Superior temporal gyrus (tissue), 1 donor: ENCODE measurements at regions not wholly inside any gene's neighbourhood (a gene's known extent, or its start where the extent isn't known, plus 50 kb on each side); places are given as distances from the start of the nearest gene placed in this dataset.
"Not testable (repeated sequence)": the region's sequence is repeated elsewhere in the genome, so short reads cannot be mapped to it uniquely, and the experiment has no call there.

Experiments
- DNase-seq: peaks from one replicate; pipeline ENCODE4 v3.0.0-alpha.2; 2016; ENCODE audit errors: extremely low spot score

DNA sequence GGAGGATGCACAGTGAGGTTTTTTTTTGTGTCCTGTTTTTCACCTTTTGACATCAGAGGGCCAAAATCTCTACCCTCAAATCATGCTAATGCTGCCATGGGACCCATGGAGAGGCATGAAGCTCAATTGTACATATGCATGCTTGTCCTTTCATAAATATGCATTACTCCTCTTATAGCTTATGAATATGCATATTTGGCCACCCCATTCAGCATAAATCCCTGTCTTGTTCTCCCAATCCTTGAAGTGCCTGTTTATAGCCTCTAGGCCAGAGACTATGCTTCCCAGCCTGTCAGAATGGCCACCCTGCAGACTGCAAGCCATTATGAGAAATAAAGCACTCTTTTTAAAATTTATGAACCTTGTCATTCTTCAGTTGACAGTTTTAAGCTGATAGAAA lies 696.4 kb upstream of the ZNF804A start:
- no peak for DNase-seq

DNA sequence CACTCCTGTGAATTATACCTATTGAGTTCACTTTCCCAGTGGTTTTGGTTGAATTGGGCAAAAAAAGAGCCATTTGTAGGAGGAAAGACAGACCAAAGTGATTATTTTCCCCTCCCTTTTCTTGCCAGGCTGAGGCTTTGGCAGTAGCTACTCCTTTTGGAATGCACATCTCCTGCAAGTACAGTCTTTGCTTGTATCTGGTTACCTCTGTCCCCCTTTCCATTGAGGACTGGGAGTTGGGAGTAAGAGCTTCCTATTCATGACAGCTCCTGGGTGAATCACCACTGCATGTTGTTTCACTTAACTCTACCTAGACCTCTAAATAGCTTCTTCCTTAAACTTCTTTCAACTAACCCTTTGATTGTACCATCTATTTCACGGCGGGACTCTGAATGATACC lies 695.3 kb upstream of the ZNF804A start:
- DNase-seq = no peak

DNA sequence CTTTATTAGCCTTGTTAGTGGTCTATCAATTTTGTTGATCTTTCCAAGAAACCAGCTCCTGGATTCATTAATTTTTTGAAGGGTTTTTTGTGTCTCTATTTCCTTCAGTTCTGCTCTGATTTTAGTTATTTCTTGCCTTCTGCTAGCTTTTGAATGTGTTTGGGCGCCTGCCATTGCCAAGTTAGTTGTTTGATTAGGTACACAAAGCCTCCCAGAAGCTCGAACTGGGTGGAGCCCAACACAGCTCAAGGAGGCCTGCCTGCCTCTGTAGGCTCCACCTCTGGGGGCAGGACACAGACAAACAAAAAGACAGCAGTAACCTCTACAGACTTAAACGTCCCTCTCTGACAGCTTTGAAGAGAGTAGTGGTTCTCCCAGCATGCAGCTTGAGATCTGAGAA lies 682.3 kb upstream of the ZNF804A start:
- not testable (repeated sequence) for DNase-seq

DNA sequence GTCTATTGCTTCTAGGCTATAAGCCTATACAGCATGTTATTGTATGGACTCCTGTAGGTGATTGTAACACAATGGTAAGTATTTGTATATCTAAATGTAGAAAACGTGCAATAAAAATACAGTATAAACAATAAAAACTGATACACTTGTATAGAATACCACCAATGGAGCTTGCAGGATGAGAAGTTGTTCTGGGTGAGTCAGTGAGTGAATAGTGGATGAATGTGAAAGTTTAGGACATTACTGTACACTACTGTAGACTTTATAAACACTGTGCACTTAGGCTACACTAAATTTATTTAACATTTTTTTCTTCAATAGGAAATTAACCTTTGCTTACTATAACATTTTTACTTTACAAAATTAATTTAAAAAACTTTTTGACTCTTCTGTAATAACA lies 679.2 kb upstream of the ZNF804A start:
- DNase-seq = no peak

DNA sequence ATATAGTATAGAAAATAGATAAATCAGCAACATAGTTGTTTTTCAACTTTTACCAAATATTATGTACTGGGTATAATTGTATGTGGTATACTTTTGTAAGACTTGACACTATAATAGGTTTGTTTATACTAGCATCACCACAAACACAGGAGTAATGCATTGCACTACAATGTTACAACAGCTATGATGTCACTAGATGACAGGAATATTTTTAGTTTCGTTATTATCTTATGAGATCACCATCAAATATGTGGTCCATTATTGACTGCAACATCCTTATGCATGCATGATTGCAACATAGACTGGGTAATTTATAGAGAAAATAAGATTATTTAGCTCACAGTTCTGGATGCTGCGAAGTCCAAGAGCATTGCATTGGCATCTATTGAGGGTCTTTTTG lies 678.4 kb upstream of the ZNF804A start:
- DNase-seq = no peak

DNA sequence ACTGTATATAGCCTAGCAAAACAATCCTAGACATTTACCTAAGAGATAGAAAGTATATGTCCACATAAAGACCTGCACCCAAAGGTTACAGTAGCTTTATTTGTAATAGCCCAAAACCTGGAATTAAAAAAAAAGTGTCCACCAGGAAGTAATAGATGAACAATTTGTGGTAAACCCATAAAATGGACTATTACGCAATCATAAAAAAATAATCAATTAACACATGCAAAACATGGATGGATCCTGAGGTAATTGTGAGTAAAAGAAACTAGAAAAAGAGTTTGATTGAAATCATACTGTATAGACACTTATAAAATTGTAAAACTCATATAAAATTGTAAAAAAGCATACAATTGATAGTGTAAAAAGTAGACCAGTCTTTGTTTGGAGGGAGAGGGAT lies 673.0 kb upstream of the ZNF804A start:
- DNase-seq = no peak

DNA sequence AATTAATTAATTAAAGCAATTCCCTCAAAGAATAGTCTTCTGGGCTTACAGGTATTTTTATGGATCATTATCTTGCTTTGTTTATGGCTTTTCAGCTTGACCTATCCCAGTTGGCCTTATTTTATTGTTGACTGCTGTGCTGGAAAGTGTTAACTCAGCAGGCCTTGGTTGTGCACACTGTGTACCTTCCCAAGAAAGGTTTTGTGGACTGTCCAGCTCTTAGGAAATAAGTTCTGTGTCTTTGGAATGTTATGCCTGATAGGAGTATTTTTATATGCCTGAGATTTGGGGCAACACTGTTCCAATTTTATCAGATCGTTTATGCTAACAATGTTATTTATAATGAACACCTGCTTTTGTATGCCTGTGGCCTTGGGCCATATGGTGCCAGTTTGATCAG lies 671.9 kb upstream of the ZNF804A start:
- no peak for DNase-seq

DNA sequence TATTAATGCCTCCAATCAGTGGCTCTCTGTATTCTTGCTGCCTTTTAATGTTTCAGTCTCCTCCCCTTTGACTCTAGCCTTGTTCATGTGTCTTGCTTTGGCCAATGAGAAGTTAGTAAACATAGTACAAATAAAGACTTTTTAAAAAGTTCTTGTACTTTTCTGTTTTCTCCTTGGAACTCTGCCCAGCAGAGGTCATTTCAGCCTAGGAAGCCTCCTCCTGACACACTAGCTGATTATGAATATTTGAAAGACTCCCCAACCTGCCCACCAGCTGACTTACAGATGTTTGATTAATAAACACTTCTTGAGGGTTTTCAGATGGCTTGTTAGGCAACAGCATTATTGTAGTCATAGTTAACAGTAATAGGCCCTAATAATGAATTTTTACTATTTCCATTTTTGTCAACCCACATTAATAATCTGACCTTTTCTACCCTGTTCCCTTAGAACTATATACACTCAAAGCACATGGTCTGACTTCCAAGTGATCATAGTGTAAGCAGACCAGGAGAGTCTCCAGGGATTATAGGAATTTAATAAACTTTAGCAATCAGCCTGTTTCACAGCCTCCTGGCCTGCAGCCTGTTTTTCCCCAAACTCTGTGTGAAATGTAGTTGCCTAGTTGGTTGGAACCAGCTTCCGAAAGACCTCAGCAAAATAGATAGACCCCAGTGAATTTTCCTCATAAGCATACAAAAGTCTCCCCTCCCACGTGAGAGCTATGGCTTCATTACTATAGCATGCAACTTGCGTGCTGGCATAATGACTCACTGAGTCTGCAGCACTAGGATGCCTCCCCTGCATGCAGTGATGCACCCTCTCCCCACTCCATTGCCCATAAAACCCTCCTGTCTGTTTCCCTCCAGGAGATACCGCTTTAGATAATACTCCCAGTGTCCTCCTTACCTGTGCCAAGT lies 670.7 kb upstream of the ZNF804A start:
- DNase-seq = no peak

DNA sequence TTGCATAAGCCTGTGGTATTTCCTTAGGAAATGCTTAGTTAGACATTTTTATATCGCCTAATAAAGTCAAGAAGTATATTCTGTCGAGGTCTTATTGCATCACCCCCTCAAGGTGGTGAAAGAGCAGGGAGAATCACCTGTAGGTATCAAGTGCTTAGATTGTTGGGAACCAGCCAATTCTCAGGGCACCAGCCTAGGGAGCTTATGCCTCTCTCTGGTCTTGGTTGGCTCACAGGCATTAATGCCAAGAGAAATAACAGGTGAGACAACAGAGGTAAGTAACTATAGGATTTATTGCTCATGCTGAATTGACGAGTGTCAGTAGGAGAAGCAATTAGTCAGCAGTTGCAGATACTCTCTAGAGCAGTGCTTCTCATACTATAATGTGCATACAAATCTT lies 663.3 kb upstream of the ZNF804A start:
- DNase-seq = no peak

DNA sequence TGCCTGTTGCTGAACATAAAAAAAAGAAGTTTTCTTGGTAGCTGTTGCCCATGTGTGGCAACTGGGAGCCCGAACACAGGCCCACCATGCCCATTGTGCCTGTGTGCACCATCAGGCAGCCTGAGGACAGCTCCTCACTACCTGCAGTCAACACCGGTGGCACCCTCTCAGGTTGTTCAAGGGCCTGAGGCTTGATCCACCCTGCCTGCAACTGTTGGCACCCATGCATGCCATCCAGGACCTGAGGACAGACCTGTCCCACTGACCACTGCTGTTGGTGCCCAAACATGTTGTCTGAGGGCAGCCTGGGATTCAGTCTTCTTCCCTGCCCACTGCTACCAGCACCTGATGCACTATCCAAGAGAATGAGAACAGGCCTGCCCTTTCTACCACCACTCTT lies 661.1 kb upstream of the ZNF804A start:
- no peak for DNase-seq

DNA sequence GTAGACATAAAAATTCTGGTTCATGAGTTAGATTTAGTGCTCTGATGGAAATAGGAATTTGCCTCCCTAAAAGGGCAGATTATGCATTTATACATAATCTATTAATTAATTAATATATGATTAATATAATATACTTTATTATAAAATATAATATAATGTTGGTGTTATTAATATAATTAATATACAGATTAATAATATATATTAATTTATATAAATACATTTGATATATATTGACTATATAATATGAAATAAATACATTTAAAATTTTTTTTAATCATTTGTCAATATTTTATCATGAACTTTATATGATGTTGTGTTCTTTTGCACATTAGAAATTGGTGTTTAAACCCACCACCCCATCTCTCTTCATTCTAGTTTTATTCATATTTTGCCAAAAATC lies 652.1 kb upstream of the ZNF804A start:
- no peak for DNase-seq

DNA sequence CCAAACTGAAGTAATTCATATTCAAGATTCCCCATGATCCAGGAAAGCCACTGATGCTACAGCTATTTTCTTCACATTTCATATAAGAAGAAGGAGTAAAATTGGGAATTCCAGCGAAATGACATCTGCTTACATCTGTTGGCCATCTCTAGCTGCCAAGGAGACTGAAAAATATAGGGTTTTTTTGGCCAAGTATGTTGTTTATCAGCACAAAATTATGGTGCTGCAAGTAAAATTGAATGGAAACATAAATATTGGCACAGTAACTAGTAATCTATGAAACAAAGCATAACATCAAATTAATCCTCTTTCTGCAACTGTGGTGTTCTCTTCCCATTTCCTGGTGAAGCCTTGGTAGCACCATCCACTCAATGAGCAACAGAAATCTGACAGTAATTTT lies 649.5 kb upstream of the ZNF804A start:
- no peak for DNase-seq

DNA sequence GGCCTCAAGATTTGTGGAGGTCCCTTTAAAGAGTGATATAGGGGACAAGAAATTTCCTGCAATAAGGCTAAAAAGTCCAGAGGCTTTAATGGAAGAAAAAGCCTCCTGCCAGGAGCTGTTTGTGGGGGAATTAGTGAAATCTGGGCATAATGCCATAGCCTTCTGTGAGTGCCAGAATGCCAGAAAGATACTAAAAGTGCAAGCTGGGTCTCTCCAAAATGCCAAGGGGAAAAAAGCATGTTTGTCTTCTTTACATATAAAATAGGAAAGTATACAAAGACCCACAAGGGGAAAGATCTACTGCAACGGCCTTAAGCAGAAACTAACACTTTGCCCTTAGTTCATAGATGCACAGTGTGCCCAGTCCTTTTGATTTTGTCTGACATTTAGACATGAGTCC lies 647.7 kb upstream of the ZNF804A start:
- no peak for DNase-seq

DNA sequence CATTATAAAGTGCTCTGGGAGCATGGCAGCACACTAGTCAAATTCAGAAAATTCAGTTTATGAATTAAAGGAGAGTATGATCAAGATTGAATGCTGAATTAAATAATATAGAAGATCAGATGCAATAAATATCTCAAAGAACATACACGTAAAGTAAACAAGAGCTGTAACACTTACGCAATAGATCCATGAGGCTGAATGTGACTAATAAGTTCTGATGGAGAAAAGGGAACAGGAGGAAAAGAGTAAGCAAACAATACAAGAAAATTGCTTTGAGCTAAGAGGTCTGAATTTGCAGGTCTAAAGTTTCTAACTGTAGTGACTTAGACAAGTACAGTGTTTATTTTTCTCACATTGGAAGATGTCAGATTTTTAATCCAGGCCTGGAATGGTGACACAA lies 646.7 kb upstream of the ZNF804A start:
- no peak for DNase-seq

DNA sequence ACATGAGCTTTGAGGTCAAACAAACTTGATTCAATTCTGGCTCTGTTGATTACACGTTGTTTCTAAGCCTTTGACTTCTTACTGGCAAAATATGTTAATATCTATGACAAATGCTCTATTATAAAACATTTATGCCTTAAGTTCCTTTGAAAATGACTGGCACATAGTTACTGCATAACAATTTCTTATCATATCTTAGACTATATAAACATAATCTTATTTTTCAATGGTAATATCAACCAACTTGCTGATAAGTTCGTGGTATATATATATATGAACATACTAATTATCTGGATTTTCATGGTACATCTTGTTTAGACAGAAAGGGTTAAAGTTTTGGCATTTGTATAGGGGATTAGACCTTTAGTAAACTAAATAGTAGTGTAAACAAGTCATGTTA lies 645.6 kb upstream of the ZNF804A start:
- no peak for DNase-seq

DNA sequence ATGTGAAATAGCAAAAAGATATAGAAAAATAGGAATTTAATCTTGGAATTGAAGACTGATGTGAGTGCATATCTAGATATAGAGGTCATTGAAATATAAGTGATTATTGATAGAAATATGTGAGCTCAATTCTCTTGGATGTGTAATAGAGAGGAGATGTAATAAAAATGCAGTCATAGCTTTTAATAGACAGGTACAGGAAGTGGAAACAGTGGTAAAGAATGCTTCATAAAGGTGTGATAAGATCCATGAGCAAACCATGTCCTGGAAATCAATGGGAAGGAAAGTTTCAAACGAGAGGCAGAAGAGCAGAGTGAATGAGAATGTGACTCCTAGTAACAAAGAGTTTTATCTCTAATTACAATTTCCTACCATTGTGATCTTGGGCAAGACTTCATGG lies 634.7 kb upstream of the ZNF804A start:
- DNase-seq = no peak

DNA sequence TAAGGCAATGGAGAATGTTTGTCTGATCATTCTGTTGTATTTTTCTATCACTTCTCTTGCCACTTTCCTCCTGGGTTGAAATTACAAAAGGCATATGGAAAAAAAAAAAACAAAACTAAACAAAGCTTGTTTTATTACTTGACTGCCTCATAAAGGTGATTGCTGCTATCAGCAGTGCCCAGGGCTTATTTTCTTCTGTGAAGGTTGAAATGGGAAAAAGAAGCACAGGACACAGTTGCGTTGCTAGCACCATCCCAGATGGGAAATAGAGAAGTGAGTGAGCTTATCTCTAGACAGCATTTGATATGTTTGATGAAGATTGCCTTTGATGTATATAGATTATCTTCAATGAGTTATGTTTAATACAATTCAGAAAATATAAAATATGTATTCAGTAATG lies 633.8 kb upstream of the ZNF804A start:
- DNase-seq = no peak

DNA sequence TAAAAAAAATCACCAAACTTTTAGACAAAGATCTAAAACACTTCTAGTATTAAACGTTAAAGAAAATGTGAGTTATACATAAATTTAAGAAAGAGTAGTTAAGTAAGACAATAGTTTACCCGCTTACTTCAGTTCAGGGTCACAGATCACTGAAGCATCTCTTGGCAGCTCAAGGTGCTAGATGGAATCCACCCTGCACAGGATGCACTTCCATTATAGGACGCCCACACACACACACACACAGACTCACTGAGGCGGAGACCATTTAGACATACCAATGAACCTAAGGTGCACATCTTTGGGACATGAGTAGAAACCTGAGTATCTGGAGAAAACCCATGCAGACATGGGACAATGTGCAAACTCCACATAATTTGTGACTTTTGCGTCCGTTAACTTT lies 630.6 kb upstream of the ZNF804A start:
- no peak for DNase-seq

DNA sequence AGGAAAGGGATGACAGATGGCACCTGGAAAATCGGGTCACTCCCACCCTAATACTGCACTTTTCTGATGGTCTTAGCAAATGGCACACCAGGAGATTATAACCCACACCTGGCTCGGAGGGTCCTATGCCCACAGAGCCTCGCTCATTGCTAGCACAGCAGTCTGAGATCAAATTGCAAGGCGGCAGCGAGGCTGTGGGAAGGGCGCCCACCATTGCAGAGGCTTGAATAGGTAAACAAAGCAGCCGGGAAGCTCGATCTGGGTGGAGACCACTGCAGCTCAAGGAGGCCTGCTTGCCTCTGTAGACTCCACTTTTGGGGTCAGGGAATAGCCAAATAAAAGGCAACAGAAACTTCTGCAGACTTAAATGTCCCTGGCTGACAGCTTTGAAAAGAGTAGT lies 622.7 kb upstream of the ZNF804A start:
- DNase-seq = not testable (repeated sequence)

DNA sequence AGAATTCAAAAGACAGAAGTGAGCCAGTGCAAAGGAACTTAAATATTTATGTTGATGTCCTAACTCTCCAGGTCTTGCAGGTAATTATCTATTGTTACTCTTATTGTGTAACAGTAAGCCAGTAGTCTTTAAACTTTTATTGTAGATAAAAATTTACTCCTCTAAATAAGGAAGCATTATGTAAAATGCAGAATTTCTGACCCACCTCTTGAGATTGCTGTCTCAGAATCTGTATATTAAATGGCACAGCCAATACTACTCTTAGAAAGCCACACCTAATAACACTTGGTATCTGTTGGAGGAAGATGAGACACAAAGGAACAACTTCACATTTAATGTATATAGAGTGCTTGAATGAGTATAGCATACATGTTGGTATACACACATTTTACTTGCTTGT lies 613.5 kb upstream of the ZNF804A start:
- no peak for DNase-seq

DNA sequence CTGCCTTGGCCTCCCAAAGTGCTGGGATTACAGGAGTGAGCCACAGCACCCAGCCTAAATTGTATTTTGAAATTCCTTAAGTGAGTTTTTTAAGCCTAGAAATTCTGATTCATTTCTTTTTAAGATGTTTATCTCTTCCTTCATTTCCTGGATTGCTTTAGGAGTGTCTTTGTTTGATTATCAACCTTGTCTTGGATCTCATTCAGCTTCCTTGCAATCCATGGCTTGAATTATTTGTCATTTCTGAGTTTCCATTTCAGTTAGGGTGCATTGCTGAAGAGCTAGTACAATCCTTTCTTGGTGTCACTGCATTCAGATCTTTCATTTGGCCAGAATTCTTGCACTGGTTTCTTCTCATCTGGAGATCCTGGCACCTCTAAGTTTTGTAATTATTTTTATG lies 606.4 kb upstream of the ZNF804A start:
- no peak for DNase-seq

DNA sequence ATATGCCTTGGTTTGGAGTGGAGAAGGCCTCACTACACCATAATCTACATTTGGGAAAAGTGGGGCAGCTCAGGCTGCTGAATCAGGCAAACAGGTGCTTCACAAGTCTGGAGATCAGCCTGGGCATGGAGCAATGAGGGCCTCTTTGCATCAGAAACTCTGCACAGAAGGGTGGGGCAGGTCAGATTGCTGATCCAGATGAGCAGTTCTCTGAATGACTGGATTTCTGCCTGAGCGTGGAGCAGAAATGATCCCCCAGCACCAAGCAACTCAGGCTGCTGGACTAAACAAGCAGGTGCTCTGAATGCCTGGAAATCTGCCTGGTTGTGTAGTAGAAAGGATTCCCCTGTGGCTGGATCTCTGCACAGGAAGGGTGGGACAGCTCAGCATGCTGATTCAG lies 605.3 kb upstream of the ZNF804A start:
- DNase-seq = no peak

DNA sequence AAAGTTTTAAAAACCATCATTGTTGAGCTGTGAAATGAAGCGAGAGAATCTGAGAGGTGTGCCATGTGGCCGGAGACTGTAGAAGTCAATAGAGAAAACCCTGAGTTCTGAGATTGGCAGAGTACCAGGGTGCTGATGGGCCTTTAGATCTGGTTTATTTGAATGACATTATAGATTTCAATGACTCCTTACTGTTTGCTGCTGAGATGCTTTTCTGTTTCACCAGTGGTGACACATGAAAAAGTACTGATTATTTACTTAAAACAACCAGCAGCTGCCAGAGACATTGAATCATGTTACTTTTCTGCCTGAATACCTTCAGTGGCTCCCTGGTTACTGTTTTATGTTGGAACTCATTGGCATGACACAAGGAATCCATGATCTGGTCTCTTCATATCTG lies 602.7 kb upstream of the ZNF804A start:
- no peak for DNase-seq
